ACHN (cell line): ENCODE measurements at regions not wholly inside any gene's neighbourhood (a gene's known extent, or its start where the extent isn't known, plus 50 kb on each side); places are given as distances from the start of the nearest gene placed in this dataset.
"Not testable (repeated sequence)": the region's sequence is repeated elsewhere in the genome, so short reads cannot be mapped to it uniquely, and the experiment has no call there.

Experiments used
- DNase-seq: peaks from one replicate; pipeline ENCODE4 v3.0.0-alpha.2; 2015
- in situ Hi-C: cut with HindIII; loops from 2 replicates; pipeline ENCODE4 v1.10.0; 2017; ENCODE audit warnings: low sequenced_read_pairs, low pct_ligation_motif_present, low pct_unique_long_range_greater_than_20kb

- DNase-seq: no peak
- in situ Hi-C loops: no loop called here
These were observed 159.4 kb downstream of the HS3ST3A1 start for GRCh38 chr17:13442361-13442760.

- in situ Hi-C loops: no loop called here
- DNase-seq: no peak
These were observed 159.9 kb downstream of the HS3ST3A1 start for GRCh38 chr17:13441873-13442272.

- in situ Hi-C loops: no loop called here
- no peak for DNase-seq
These were observed 163.6 kb downstream of the HS3ST3A1 start for GRCh38 chr17:13437966-13438779.

- in situ Hi-C loops: no loop called here
- DNase-seq: no peak
These were observed 166.5 kb downstream of the HS3ST3A1 start for GRCh38 chr17:13435230-13435629.

GRCh38 chr17:13429201-13429600 lies 172.5 kb downstream of the HS3ST3A1 start:
- in situ Hi-C loops: no loop called here
- DNase-seq: peak; percentile 71

GRCh38 chr17:13428611-13429042 lies 173.1 kb downstream of the HS3ST3A1 start:
- in situ Hi-C loops: no loop called here
- DNase-seq: no peak

GRCh38 chr17:13426991-13427390 lies 174.7 kb downstream of the HS3ST3A1 start:
- DNase-seq: no peak
- in situ Hi-C loops: no loop called here

- no peak for DNase-seq
- in situ Hi-C loops: no loop called here
These were observed 176.3 kb downstream of the HS3ST3A1 start for GRCh38 chr17:13425390-13425789.

GRCh38 chr17:13421581-13422130 lies 180.1 kb downstream of the HS3ST3A1 start:
- no peak for DNase-seq
- in situ Hi-C loops: no loop called here

- DNase-seq: peak; percentile 33
- in situ Hi-C loops: no loop called here
These were observed 180.9 kb downstream of the HS3ST3A1 start for GRCh38 chr17:13420878-13421277.

- DNase-seq: no peak
These were observed 181.3 kb downstream of the HS3ST3A1 start for GRCh38 chr17:13420418-13420826.

GRCh38 chr17:13419676-13420075 lies 182.1 kb downstream of the HS3ST3A1 start:
- in situ Hi-C loops: no loop called here
- no peak for DNase-seq

More at GRCh38 chr17:13420418-13420826, 181.3 kb downstream of the HS3ST3A1 start:
- in situ Hi-C loops: no loop called here

GRCh38 chr17:13418891-13419290 lies 182.8 kb downstream of the HS3ST3A1 start:
- in situ Hi-C loops: no loop called here
- DNase-seq: no peak

- DNase-seq: no peak
- in situ Hi-C loops: no loop called here
These were observed 184.3 kb downstream of the HS3ST3A1 start for GRCh38 chr17:13417381-13417950.

- DNase-seq: no peak
- in situ Hi-C loops: no loop called here
These were observed 184.9 kb downstream of the HS3ST3A1 start for GRCh38 chr17:13416748-13417363.

- in situ Hi-C loops: no loop called here
- DNase-seq: peak; percentile 14
These were observed 185.8 kb downstream of the HS3ST3A1 start for GRCh38 chr17:13415871-13416416.

GRCh38 chr17:13415200-13415599 lies 186.5 kb downstream of the HS3ST3A1 start:
- DNase-seq, in situ Hi-C loops: not testable (repeated sequence)

GRCh38 chr17:13413001-13413400 lies 188.7 kb downstream of the HS3ST3A1 start:
- DNase-seq: no peak
- in situ Hi-C loops: no loop called here

GRCh38 chr17:13410874-13411273 lies 190.9 kb downstream of the HS3ST3A1 start:
- in situ Hi-C loops: no loop called here

More at GRCh38 chr17:13410874-13411273, 190.9 kb downstream of the HS3ST3A1 start:
- DNase-seq: no peak
